ENCODE measurements at regions not wholly inside any gene's neighbourhood (a gene's known extent, or its start where the extent isn't known, plus 50 kb on each side); places are given as distances from the start of the nearest gene placed in this dataset.

GRCh38 chr2:221680548-221680947 lies 108.4 kb upstream of the EPHA4 start:
- DNase-seq (ENCODE audit: low spot score) = no peak

DNA sequence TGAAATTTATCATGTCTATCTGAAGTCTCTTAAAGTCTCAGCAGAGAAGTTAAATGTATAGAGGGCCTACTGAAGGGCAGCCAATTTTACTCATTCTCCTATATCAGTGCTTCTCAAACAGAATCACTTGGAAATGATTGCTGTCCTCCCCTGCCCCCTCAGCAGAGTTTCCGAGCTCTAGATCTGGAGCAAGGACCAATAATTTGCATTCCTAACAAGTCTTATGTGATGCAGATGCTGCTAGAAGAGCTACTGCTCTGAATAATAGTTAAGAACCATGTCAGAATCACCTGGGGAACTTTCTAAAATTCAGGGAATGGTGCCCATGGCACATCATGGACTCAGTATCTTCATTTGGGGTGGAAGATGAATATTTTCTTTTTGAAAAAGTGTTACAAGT lies 105.6 kb upstream of the EPHA4 start:
- no peak for DNase-seq (ENCODE audit: low spot score)

DNA sequence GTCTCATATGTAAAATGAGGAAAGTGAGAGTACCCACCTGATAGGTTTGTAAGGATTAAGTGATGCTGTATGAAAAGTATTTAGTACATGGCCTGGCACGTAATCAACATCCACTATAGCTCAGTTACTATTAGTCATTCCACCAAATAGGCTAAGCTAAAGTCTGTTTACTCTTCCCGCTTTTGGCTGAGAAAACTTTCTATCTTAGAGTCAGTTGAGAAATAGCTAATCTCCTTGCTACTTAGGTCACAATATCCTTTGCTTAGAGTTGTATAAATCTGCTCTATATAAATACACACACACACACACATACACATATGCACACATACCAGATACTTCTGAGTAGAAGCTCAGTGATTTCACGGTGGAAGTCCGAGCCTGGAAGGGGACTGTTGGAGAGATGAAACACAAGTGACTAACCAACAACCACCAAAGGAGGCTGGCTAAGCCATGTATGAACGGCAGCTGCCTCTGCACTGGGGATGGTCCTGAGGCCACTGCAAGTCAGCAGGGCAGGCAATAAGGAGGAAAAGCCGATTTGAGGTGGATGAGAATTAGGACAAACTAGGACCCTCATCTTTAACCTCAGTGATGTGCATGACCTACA lies 104.6 kb upstream of the EPHA4 start:
- no peak for DNase-seq (ENCODE audit: low spot score)

GRCh38 chr2:221675201-221675908 lies 103.3 kb upstream of the EPHA4 start:
- DNase-seq (ENCODE audit: low spot score) = no peak

- no peak for DNase-seq (ENCODE audit: low spot score)
Measured at GRCh38 chr2:221674446-221674845, 102.3 kb upstream of the EPHA4 start.

DNA sequence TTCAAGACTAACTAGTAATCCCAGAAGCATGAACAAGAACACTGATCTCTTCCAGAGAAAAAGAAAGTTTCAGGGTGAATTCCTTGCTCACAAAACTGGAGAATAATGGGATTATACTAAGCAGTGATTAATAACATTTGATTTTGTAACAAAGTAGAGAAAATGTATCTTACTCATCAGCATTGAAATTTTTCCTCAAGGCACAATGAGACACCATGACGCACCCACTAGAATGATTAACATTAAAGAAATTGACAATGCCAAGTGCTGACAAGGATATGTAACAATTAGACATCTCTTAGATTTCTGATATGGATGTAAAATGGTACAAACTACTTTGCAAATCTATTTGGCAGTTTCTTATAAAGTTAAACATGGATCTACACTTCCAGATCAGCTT lies 101.1 kb upstream of the EPHA4 start:
- DNase-seq (ENCODE audit: low spot score) = no peak

- no peak for DNase-seq (ENCODE audit: low spot score)
Measured at GRCh38 chr2:221671515-221671914, 99.4 kb upstream of the EPHA4 start.

DNA sequence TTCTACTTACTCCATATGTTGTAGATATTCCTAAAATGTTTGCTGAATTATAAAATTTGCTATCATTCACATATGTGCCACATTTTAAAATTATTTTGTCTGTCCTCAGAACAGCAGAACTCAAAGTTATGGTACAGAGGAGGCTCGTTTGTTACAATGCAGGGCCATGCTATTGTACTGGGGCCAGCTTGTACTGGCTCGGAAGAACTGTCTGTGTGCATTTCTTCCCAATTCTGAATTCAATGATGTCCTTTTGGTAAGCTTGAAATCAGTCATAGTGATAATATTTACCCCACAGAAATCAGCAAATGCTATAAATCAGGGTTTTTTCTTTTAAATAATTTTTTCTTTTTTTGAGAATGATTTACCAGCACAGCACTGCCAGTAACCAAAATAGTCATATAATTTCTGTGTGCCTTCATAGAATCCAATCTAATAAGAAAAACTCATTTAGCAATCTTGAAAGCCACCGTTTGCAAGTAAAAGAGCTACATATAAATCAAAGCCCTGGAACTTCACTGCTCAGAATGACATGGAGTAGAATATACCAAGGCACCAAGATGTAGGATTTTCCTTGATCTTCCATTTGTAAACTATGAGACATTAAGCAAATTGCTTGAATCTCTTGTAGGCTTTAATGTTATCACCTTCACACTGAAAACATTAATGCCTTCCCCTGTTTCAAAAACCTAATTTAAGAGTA lies 90.7 kb upstream of the EPHA4 start:
- DNase-seq (ENCODE audit: low spot score) = no peak

GRCh38 chr2:221657806-221658205 lies 85.7 kb upstream of the EPHA4 start:
- DNase-seq (ENCODE audit: low spot score) = no peak

- no peak for DNase-seq (ENCODE audit: low spot score)
Measured at GRCh38 chr2:221655300-221655699, 83.2 kb upstream of the EPHA4 start.

GRCh38 chr2:221653182-221653581 lies 81.1 kb upstream of the EPHA4 start:
- no peak for DNase-seq (ENCODE audit: low spot score)

- peak; percentile 6 for DNase-seq (ENCODE audit: low spot score)
Measured at GRCh38 chr2:221649051-221649775, 77.1 kb upstream of the EPHA4 start.

DNA sequence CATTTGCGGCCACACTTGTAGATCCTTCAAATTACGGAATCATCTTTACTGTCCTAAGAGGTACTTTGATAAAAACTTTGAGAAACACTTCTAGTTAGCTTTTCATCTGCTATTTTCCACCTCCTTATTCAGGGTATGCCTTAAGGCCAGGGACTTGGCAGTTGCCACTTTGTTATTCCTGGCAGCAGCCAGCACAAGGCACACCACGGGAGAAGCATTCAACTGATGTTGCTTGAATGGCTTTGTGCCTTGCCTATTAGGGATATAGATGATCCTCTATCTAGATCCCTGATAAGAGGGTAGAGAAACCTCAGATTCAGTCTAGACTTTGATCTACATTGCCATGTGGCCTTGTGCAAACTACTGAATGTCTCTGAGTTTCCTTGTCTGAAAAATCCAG lies 70.3 kb upstream of the EPHA4 start:
- no peak for DNase-seq (ENCODE audit: low spot score)

DNA sequence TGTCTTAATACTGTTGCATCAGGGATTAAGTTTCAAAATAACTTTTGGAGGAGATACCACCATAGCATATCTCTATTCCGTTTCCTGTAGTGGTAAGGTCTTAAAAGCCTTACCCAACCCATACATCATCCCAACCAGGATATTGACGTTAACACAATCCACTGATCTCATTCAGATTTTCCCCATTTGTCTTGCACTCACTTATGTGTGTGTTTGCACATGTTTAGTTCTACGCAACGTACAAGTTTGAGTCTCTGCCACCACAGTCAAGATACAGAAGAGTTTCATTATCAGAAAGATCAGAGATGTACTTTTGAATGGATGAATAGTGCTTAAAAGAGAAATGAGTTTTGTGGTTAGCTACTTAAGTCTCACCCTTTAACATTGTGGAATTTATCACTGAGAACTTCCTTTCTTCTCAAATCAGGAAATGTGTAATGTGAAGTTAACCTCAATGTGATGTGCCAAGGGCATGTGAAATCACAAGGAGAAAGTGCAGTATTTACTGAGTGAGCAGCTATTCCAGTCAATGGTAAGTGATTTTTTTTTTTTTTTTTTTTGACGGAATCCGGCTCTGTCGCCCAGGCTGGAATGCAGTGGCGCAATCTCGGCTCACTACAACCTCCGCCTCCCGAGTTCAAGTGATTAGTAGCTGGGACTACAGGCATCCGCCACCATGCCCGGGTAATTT lies 69.2 kb upstream of the EPHA4 start:
- no peak for DNase-seq (ENCODE audit: low spot score)

- no peak for DNase-seq (ENCODE audit: low spot score)
Measured at GRCh38 chr2:221640686-221641085, 68.6 kb upstream of the EPHA4 start.

DNA sequence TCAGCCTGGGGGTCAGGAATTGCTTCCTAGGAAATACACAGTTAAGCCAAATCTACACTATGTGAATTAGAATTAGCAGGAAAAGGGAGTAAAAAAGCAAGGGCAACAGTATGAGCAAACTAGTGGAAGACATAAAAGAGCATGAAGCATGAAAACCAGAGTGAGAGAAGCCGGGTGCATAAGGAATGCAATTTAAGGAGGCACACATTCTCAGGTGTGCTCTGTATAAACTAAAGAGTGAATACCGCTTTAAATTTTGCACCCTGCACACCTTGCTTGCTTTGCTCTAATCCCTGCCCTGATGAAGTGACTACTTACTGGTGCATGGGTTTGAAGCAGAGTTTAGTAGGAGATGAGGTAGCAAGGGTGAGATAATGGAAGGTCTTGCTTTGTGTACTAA lies 65.7 kb upstream of the EPHA4 start:
- no peak for DNase-seq (ENCODE audit: low spot score)

- DNase-seq (ENCODE audit: low spot score) = no peak
Measured at GRCh38 chr2:221635949-221636348, 63.8 kb upstream of the EPHA4 start.

GRCh38 chr2:221629468-221629867 lies 57.4 kb upstream of the EPHA4 start:
- DNase-seq (ENCODE audit: low spot score) = no peak

DNA sequence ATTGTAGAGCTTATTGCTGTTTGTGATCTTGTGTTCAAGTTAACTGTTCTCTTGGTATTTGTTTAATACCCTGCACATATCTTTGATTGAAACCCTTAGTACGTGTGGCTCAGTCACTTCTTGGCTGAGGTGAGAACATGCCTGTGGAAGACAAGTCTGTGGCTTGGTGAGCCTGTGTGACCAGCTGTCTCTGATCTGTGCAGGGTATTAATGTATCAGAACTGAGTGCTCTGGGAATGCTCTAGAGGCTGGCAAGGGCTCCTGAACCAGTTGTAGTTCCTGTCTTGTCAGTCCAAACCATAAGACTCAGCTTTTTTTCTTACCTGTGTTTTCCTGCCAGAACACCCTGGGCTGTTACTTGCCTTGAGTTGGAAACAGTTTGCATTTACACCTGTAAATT lies 52.4 kb upstream of the EPHA4 start:
- no peak for DNase-seq (ENCODE audit: low spot score)
